ENCODE measurements at regions not wholly inside any gene's neighbourhood (a gene's known extent, or its start where the extent isn't known, plus 50 kb on each side); places are given as distances from the start of the nearest gene placed in this dataset.
"Not testable (repeated sequence)": the region's sequence is repeated elsewhere in the genome, so short reads cannot be mapped to it uniquely, and the experiment has no call there.

DNA sequence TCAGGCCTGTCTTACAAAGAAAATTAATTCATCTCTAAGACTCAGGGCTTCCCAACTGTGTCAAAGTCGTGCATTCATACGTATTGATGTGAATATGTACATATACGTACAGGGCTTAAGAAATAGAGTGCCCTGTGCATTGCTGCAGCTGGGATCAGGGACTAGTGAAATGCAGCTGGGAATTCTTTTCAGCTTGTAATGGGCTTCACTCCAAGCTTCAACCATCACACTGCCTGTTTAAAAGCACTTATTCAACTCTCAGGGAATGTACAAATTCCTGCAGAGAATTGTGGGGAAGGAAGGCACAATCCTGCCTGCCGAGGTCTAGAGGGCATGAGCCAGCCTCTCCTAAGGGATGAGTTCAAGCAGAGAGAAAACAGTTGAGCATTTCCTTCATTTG lies 59.6 kb upstream of the MAN2A1 start:
- CTCF ChIA-PET: no interaction called here
- no peak overlapping the region for H3K27ac ChIP-seq
- POLR2A ChIA-PET (ENCODE audit: low non-redundant PET): interaction anchor here (0.8 kb wide), 1 partner anchor 52 kb away, joined by 3 read pairs; no protein-coding TSS in a partner anchor
- no peak for DNase-seq (ENCODE audit: low spot score)
- TF ChIP-seq, protein P1, sequence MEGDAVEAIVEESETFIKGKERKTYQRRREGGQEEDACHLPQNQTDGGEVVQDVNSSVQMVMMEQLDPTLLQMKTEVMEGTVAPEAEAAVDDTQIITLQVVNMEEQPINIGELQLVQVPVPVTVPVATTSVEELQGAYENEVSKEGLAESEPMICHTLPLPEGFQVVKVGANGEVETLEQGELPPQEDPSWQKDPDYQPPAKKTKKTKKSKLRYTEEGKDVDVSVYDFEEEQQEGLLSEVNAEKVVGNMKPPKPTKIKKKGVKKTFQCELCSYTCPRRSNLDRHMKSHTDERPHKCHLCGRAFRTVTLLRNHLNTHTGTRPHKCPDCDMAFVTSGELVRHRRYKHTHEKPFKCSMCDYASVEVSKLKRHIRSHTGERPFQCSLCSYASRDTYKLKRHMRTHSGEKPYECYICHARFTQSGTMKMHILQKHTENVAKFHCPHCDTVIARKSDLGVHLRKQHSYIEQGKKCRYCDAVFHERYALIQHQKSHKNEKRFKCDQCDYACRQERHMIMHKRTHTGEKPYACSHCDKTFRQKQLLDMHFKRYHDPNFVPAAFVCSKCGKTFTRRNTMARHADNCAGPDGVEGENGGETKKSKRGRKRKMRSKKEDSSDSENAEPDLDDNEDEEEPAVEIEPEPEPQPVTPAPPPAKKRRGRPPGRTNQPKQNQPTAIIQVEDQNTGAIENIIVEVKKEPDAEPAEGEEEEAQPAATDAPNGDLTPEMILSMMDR (conservative IDR thresholded peaks at IDR 0.05; ENCODE audit: low read depth): no peak

- POLR2A ChIA-PET (ENCODE audit: low non-redundant PET): no interaction called here
- TF ChIP-seq, protein P1 (conservative IDR thresholded peaks at IDR 0.05; ENCODE audit: low read depth): no peak
- no peak overlapping the region for H3K27ac ChIP-seq
- no peak for DNase-seq (ENCODE audit: low spot score)
- CTCF ChIA-PET: interaction anchor here (0.5 kb wide), 1 partner anchor 694 kb away, joined by 3 read pairs; no protein-coding TSS in a partner anchor
These were observed 61.1 kb upstream of the MAN2A1 start for GRCh38 chr5:109628591-109628990.

- POLR2A ChIA-PET (ENCODE audit: low non-redundant PET); CTCF ChIA-PET; H3K27ac ChIP-seq; DNase-seq (ENCODE audit: low spot score): not testable (repeated sequence)
These were observed 68.5 kb upstream of the MAN2A1 start for GRCh38 chr5:109621266-109621665.

- no peak for DNase-seq (ENCODE audit: low spot score)
- ChIA-PET CTCF (interaction anchor here (0.6 kb wide), 1 partner anchor 1365 kb away, joined by 3 read pairs; no protein-coding TSS in a partner anchor), POLR2A (ENCODE audit: low non-redundant PET) (no interaction called here)
- TF ChIP-seq, protein P1 (conservative IDR thresholded peaks at IDR 0.05; ENCODE audit: low read depth): no peak
- no peak overlapping the region for H3K27ac ChIP-seq
These were observed 69.1 kb upstream of the MAN2A1 start for GRCh38 chr5:109620651-109621050.

- TF ChIP-seq, protein P1 (conservative IDR thresholded peaks at IDR 0.05; ENCODE audit: low read depth): no peak
- no peak for DNase-seq (ENCODE audit: low spot score)
- ChIA-PET POLR2A (ENCODE audit: low non-redundant PET) (no interaction called here), CTCF (no interaction called here)
- no peak overlapping the region for H3K27ac ChIP-seq
These were observed 70.1 kb upstream of the MAN2A1 start for GRCh38 chr5:109619606-109620005.

GRCh38 chr5:109619021-109619460 lies 70.7 kb upstream of the MAN2A1 start:
- no peak for DNase-seq (ENCODE audit: low spot score)
- TF ChIP-seq, protein P1 (conservative IDR thresholded peaks at IDR 0.05; ENCODE audit: low read depth): no peak
- CTCF ChIA-PET: no interaction called here
- no peak overlapping the region for H3K27ac ChIP-seq
- POLR2A ChIA-PET (ENCODE audit: low non-redundant PET): no interaction called here

DNA sequence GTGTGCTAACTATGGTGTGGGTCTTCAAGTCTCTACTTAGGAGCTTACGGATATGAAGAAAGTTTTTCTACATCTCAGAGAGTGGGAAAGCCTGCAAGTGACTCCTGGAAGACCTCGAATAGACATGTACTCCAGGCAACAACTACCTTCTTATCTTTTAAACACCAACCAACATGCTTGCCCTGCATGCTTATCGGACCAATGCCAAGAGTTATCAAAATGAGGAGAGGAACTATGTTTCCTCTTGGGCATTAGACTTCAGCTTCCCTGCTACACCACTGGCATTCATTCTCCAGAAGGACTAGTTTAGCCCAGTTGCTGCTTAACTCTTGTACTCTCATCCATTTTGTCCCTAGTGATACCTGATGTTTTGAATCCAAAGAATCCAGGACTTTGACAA lies 74.7 kb upstream of the MAN2A1 start:
- POLR2A ChIA-PET (ENCODE audit: low non-redundant PET): no interaction called here

More for the DNA sequence above, 74.7 kb upstream of the MAN2A1 start:
- H3K27ac ChIP-seq: no peak overlapping the region
- CTCF ChIA-PET: no interaction called here
- TF ChIP-seq, protein P1 (conservative IDR thresholded peaks at IDR 0.05; ENCODE audit: low read depth): no peak
- no peak for DNase-seq (ENCODE audit: low spot score)

All from RWPE1 (cell line).